Nephron progenitor cell (in vitro differentiated cells): ENCODE measurements at regions not wholly inside any gene's neighbourhood (a gene's known extent, or its start where the extent isn't known, plus 50 kb on each side); places are given as distances from the start of the nearest gene placed in this dataset.

ENCODE experiments used
- DNase-seq: peaks from one replicate; pipeline ENCODE4 v3.0.0; 2021
- H3K27ac Mint-ChIP-seq: 2 replicates; pipeline ENCODE4 v1.8.0; 2021; ENCODE audit warnings: mild to moderate bottlenecking, moderate library complexity, mixed read lengths
- H3K27me3 Mint-ChIP-seq: 2 replicates; pipeline ENCODE4 v1.8.0; 2021; ENCODE audit warnings: mild to moderate bottlenecking, low read depth, mixed read lengths; ENCODE audit not compliant: poor library complexity
- H3K36me3 Mint-ChIP-seq: 2 replicates; pipeline ENCODE4 v1.8.0; 2021; ENCODE audit warnings: low read depth, mixed read lengths
- H3K4me1 Mint-ChIP-seq: 2 replicates; pipeline ENCODE4 v1.8.0; 2021; ENCODE audit warnings: mixed read lengths
- H3K4me3 Mint-ChIP-seq: 2 replicates; pipeline ENCODE4 v1.8.0; 2021; ENCODE audit warnings: mild to moderate bottlenecking, moderate library complexity, mixed read lengths
- H3K9me3 Mint-ChIP-seq: 2 replicates; pipeline ENCODE4 v1.8.0; 2021; ENCODE audit warnings: mild to moderate bottlenecking, moderate library complexity, mixed read lengths
- CTCF ChIP-seq: fragments of 200-600 bp; sonication (generic); IDR thresholded peaks from 2 replicates; pipeline ENCODE4 v1.5.0; 2021; ENCODE audit warnings: antibody characterized with exemption

GRCh38 chr1:11413986-11414391, 65.0 kb upstream of the DISP3 start:
- Mint-ChIP-seq H3K27ac (peak overlapping the region; percentile 92), H3K27me3 (peaks cover 4% of the 10 kb centered on the region), H3K9me3 (peaks cover 14% of the 10 kb centered on the region), H3K36me3 (peaks cover 4% of the 10 kb centered on the region), H3K4me1 (peaks cover 69% of the 10 kb centered on the region), H3K4me3 (peak overlapping the region; percentile 55)
- no peak for TF ChIP-seq CTCF
- peak; percentile 73 for DNase-seq

GRCh38 chr1:11414926-11415538, 63.9 kb upstream of the DISP3 start:
- Mint-ChIP-seq H3K9me3 (peaks cover 11% of the 10 kb centered on the region), H3K27ac (no peak overlapping the region), H3K4me3 (no peak overlapping the region), H3K4me1 (peaks cover 71% of the 10 kb centered on the region), H3K27me3 (peaks cover 4% of the 10 kb centered on the region), H3K36me3 (peaks cover 4% of the 10 kb centered on the region)
- no peak for DNase-seq
- TF ChIP-seq CTCF, result no peak

GRCh38 chr1:11417162-11417561, 61.8 kb upstream of the DISP3 start:
- H3K27ac Mint-ChIP-seq, result peak overlapping the region; percentile 97
- peaks cover 67% of the 10 kb centered on the region for H3K4me1 Mint-ChIP-seq
- H3K4me3 Mint-ChIP-seq, result no peak overlapping the region

GRCh38 chr1:11418056-11418455, 60.9 kb upstream of the DISP3 start:
- Mint-ChIP-seq H3K27me3 (peaks cover 13% of the 10 kb centered on the region), H3K27ac (no peak overlapping the region), H3K4me1 (peaks cover 58% of the 10 kb centered on the region), H3K9me3 (no peaks in the 10 kb centered on the region), H3K36me3 (no peaks in the 10 kb centered on the region), H3K4me3 (no peak overlapping the region)
- DNase-seq, result no peak
- TF ChIP-seq CTCF, result no peak

More at GRCh38 chr1:11417162-11417561, 61.8 kb upstream of the DISP3 start:
- peaks cover 13% of the 10 kb centered on the region for H3K27me3 Mint-ChIP-seq
- no peaks in the 10 kb centered on the region for H3K9me3 Mint-ChIP-seq
- DNase-seq, result no peak
- no peaks in the 10 kb centered on the region for H3K36me3 Mint-ChIP-seq
- no peak for TF ChIP-seq CTCF

- Mint-ChIP-seq H3K4me1 (peaks cover 48% of the 10 kb centered on the region), H3K4me3 (no peak overlapping the region), H3K27me3 (peaks cover 13% of the 10 kb centered on the region), H3K27ac (no peak overlapping the region), H3K36me3 (peaks cover 3% of the 10 kb centered on the region), H3K9me3 (peaks cover 3% of the 10 kb centered on the region)
- no peak for DNase-seq
- TF ChIP-seq CTCF, result no peak
These were observed 57.5 kb upstream of the DISP3 start for GRCh38 chr1:11421443-11421842.

- peaks cover 13% of the 10 kb centered on the region for H3K27me3 Mint-ChIP-seq
- H3K9me3 Mint-ChIP-seq, result peaks cover 3% of the 10 kb centered on the region
These were observed 56.3 kb upstream of the DISP3 start for GRCh38 chr1:11422686-11423085.

More at GRCh38 chr1:11422686-11423085, 56.3 kb upstream of the DISP3 start:
- no peak for DNase-seq
- Mint-ChIP-seq H3K36me3 (peaks cover 3% of the 10 kb centered on the region), H3K4me1 (peaks cover 38% of the 10 kb centered on the region), H3K27ac (no peak overlapping the region), H3K4me3 (no peak overlapping the region)
- TF ChIP-seq CTCF, result no peak
